Osteoblast (primary cell): ENCODE measurements at regions not wholly inside any gene's neighbourhood (a gene's known extent, or its start where the extent isn't known, plus 50 kb on each side); places are given as distances from the start of the nearest gene placed in this dataset.

Experiments
- DNase-seq: peaks from one replicate; pipeline ENCODE4 v3.0.0; 2011; ENCODE audit warnings: low spot score, mixed read lengths; ENCODE audit not compliant: insufficient read length; ENCODE audit errors: missing footprints
- H2AFZ ChIP-seq: 2 replicates; pipeline ENCODE4 v1.6.0; 2011; ENCODE audit warnings: mild to moderate bottlenecking, low read length
- H3K27ac ChIP-seq: 2 replicates; pipeline ENCODE4 v1.5.1; 2011; ENCODE audit warnings: mild to moderate bottlenecking, low read depth, low read length, moderate library complexity
- H3K27me3 ChIP-seq: 2 replicates; pipeline ENCODE4 v1.6.0; 2012; ENCODE audit warnings: mild to moderate bottlenecking, control low read depth, inconsistent platforms, low read length, moderate library complexity; ENCODE audit not compliant: insufficient read depth
- H3K36me3 ChIP-seq: 2 replicates; pipeline ENCODE4 v1.5.1; 2011; ENCODE audit warnings: mild to moderate bottlenecking, low read length, control low read depth, moderate library complexity; ENCODE audit not compliant: insufficient read depth
- H3K4me1 ChIP-seq: 2 replicates; pipeline ENCODE4 v1.5.1; 2011; ENCODE audit warnings: mild to moderate bottlenecking, low read length, control low read depth, moderate library complexity; ENCODE audit not compliant: insufficient read depth
- H3K4me2 ChIP-seq: 2 replicates; pipeline ENCODE4 v1.6.0; 2011; ENCODE audit warnings: mild to moderate bottlenecking, low read length; ENCODE audit not compliant: insufficient read depth
- H3K4me3 ChIP-seq: fragments of 200-600 bp; sonication (generic); 3 replicates; pipeline ENCODE4 v1.5.1; 2012; ENCODE audit warnings: mild to moderate bottlenecking, low read length, inconsistent platforms; ENCODE audit not compliant: insufficient read depth
- H3K79me2 ChIP-seq: 2 replicates; pipeline ENCODE4 v1.6.0; 2012; ENCODE audit warnings: mild to moderate bottlenecking, low read length, control low read depth, inconsistent platforms; ENCODE audit not compliant: insufficient read depth
- H3K9me3 ChIP-seq: 2 replicates; pipeline ENCODE4 v1.5.1; 2011; ENCODE audit warnings: low read depth, low read length, control low read depth
- H4K20me1 ChIP-seq: 2 replicates; pipeline ENCODE4 v1.6.0; 2012; ENCODE audit warnings: mild to moderate bottlenecking, low read length, control low read depth; ENCODE audit not compliant: insufficient read depth
- TF ChIP-seq, protein P1 (sequence below): IDR thresholded peaks from 2 replicates; pipeline ENCODE4 v1.5.1; 2011; ENCODE audit warnings: mild to moderate bottlenecking, low read depth, low read length, moderate library complexity; ENCODE audit errors: extremely low read depth

DNA sequence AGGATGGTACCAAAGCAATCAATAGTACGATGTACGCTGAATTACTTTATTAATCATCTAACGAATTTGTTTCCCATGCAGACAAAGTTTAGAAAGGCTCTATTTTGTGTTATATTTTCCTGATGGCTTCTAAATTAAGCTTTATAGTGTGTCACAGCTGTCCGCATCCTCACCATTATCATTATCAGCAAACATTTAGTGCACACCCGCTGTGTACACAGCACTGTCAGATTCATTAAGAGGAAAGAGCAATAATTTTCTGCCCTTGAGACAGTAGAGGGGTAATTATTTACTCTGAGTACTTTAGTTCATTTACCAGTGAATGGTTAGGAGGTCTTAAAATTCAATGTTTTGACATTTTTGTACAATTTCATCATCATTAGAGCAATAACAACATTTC is 233.3 kb upstream of the PTPRZ1 start:
- Histone ChIP-seq H2AFZ (no peak overlapping the region), H4K20me1 (no peaks in the 10 kb centered on the region), H3K36me3 (no peaks in the 10 kb centered on the region), H3K4me3 (no peak overlapping the region), H3K79me2 (no peaks in the 10 kb centered on the region), H3K4me1 (no peaks in the 10 kb centered on the region), H3K27me3 (no peaks in the 10 kb centered on the region), H3K4me2 (no peak overlapping the region), H3K9me3 (no peaks in the 10 kb centered on the region), H3K27ac (no peak overlapping the region)
- TF ChIP-seq, protein P1, sequence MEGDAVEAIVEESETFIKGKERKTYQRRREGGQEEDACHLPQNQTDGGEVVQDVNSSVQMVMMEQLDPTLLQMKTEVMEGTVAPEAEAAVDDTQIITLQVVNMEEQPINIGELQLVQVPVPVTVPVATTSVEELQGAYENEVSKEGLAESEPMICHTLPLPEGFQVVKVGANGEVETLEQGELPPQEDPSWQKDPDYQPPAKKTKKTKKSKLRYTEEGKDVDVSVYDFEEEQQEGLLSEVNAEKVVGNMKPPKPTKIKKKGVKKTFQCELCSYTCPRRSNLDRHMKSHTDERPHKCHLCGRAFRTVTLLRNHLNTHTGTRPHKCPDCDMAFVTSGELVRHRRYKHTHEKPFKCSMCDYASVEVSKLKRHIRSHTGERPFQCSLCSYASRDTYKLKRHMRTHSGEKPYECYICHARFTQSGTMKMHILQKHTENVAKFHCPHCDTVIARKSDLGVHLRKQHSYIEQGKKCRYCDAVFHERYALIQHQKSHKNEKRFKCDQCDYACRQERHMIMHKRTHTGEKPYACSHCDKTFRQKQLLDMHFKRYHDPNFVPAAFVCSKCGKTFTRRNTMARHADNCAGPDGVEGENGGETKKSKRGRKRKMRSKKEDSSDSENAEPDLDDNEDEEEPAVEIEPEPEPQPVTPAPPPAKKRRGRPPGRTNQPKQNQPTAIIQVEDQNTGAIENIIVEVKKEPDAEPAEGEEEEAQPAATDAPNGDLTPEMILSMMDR: no peak
- no peak for DNase-seq

DNA sequence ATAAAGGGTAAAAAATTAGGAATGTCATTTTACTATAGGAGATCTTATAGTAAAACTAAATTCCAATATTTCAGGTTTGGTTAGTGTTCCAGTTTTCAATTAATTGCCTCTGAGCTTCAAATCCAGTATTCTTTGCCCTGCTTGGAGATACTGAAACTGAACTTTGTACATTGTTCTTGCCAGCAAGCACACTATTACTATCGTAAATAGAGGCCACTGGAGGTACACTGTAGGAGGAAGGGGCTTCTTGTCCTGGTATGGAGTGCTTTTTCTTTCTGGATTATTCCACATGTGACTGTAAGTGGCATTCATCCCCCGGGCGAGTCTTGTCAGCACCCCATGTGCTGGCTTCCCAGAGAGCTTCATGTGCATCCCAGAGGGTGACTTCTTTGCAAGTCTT is 234.7 kb upstream of the PTPRZ1 start:
- H4K20me1 ChIP-seq: no peaks in the 10 kb centered on the region
- H3K27me3 ChIP-seq: no peaks in the 10 kb centered on the region
- no peak overlapping the region for H2AFZ ChIP-seq
- H3K36me3 ChIP-seq: no peaks in the 10 kb centered on the region
- no peak for DNase-seq
- TF ChIP-seq, protein P1: no peak
- H3K4me3 ChIP-seq: no peak overlapping the region
- H3K9me3 ChIP-seq: no peaks in the 10 kb centered on the region
- no peaks in the 10 kb centered on the region for H3K79me2 ChIP-seq
- no peak overlapping the region for H3K4me2 ChIP-seq
- H3K27ac ChIP-seq: no peak overlapping the region
- no peaks in the 10 kb centered on the region for H3K4me1 ChIP-seq

DNA sequence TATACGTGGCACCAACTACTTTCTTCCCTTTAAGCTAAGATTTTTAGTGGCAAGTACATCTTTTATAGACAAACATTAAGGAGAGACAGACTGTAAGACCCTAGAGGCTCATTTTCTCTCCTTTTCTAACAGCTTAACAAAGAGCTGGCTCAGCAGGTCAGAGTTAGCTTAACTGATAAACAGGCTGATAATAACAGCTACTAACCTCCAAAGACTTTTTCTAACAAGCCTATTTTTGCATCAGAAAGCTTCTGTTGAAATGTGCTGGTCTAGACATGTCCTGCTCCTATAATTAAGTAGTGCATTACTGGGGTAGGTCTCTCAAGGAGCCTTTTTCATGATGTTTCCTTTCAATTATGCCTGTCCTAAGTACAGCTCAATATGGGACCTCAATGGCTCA is 238.2 kb upstream of the FAM3C start:
- no peaks in the 10 kb centered on the region for H4K20me1 ChIP-seq
- DNase-seq: no peak
- H3K27ac ChIP-seq: no peak overlapping the region
- no peaks in the 10 kb centered on the region for H3K36me3 ChIP-seq
- H3K4me1 ChIP-seq: no peaks in the 10 kb centered on the region
- TF ChIP-seq, protein P1: no peak
- H3K4me2 ChIP-seq: no peak overlapping the region
- no peak overlapping the region for H3K4me3 ChIP-seq
- H2AFZ ChIP-seq: no peak overlapping the region
- H3K27me3 ChIP-seq: no peaks in the 10 kb centered on the region
- no peaks in the 10 kb centered on the region for H3K9me3 ChIP-seq
- H3K79me2 ChIP-seq: no peaks in the 10 kb centered on the region

DNA sequence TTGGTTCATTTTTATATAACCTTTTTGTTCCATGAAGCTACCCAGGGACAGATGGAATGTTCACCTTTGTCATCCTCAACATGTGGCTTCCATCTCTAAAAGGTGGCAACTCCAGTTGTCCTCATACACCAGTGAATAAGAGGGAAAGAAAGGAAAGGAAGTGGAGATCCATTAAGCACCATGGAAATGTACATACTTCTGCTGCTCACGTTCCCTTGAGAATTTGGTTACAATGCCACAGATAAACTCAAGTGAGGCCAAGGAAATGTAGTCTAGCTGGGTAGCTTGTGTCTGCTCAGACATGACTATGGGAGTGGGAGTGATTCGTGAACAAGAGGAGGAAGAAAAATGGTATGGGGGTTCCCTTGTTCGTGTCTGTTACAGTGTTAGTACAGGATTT is 237.1 kb upstream of the FAM3C start:
- Histone ChIP-seq H3K27ac (no peak overlapping the region), H4K20me1 (no peaks in the 10 kb centered on the region), H3K4me1 (no peaks in the 10 kb centered on the region), H3K4me2 (no peak overlapping the region), H3K27me3 (no peaks in the 10 kb centered on the region), H3K36me3 (no peaks in the 10 kb centered on the region), H3K79me2 (no peaks in the 10 kb centered on the region), H3K4me3 (no peak overlapping the region), H3K9me3 (no peaks in the 10 kb centered on the region), H2AFZ (no peak overlapping the region)
- TF ChIP-seq, protein P1: no peak
- no peak for DNase-seq
